ENCODE measurements at regions not wholly inside any gene's neighbourhood (a gene's known extent, or its start where the extent isn't known, plus 50 kb on each side); places are given as distances from the start of the nearest gene placed in this dataset.

DNA sequence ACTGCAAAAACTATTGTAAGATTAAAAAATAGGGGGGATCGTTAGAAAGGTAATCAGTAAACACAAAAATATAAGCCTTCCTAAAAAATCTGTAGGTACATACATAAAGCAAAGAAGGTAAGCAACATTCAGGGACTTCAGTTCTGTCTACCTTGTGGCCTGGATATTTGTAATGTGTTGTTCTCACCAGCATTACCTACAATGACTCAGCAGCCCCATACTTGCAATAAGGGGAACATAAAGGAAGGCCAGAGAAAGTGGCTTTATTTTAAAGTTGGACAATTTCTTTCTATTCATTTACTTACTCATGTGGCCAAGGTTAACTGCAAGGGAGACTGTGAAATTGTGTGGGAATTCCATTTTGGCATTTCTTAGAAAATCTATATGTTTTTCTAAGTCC lies 277.2 kb upstream of the PREP start:
- WGBS, 2 donors, result 43 to 54% methylated on average over 1 of the region's 1 CpG
- Histone ChIP-seq H3K36me3 (replicated peaks in 1 of 2; ENCODE audit: insufficient read depth in 1 of 2, low read depth in 2 of 2) (no peaks in the 10 kb centered on the region), H3K27me3 (no peaks in the 10 kb centered on the region), H3K9me3 (no peaks in the 10 kb centered on the region), H3K27ac (no peak overlapping the region), H3K4me3 (no peak overlapping the region), H3K4me1 (no peaks in the 10 kb centered on the region)
- intact Hi-C loops (cut with DNase I), result no loop called here
- no peak for ATAC-seq
- no peak for TF ChIP-seq CTCF (IDR thresholded peaks at IDR 0.05)
- TF ChIP-seq POLR2A (IDR thresholded peaks at IDR 0.05), result no peak
- DNase-seq, result no peak

- 63 to 76% methylated on average over 1 of the region's 1 CpG for WGBS, 2 donors
- no peak for TF ChIP-seq CTCF (IDR thresholded peaks at IDR 0.05)
- TF ChIP-seq POLR2A (IDR thresholded peaks at IDR 0.05), result no peak
- H3K27ac ChIP-seq, result no peak overlapping the region
- H3K36me3 ChIP-seq (replicated peaks in 1 of 2; ENCODE audit: insufficient read depth in 1 of 2, low read depth in 2 of 2), result no peaks in the 10 kb centered on the region
- intact Hi-C loops (cut with DNase I), result no loop called here
- H3K4me1 ChIP-seq, result no peaks in the 10 kb centered on the region
- H3K27me3 ChIP-seq, result no peaks in the 10 kb centered on the region
- H3K4me3 ChIP-seq, result no peak overlapping the region
- DNase-seq, result no peak
- ATAC-seq, result no peak
- no peaks in the 10 kb centered on the region for H3K9me3 ChIP-seq
Observed at GRCh38 chr6:105678516-105678915, 275.6 kb upstream of the PREP start.

GRCh38 chr6:105677671-105678475 lies 275.0 kb upstream of the PREP start:
- Histone ChIP-seq H3K4me1 (no peaks in the 10 kb centered on the region), H3K27ac (no peak overlapping the region), H3K4me3 (no peak overlapping the region), H3K27me3 (no peaks in the 10 kb centered on the region), H3K9me3 (no peaks in the 10 kb centered on the region), H3K36me3 (replicated peaks in 1 of 2; ENCODE audit: insufficient read depth in 1 of 2, low read depth in 2 of 2) (no peaks in the 10 kb centered on the region)
- DNase-seq (no peak), ATAC-seq (no peak)
- WGBS, 2 donors, result 71 to 83% methylated on average over 2 of the region's 2 CpGs
- intact Hi-C loops (cut with DNase I), result no loop called here
- TF ChIP-seq POLR2A (IDR thresholded peaks at IDR 0.05) (no peak), CTCF (IDR thresholded peaks at IDR 0.05) (no peak)

GRCh38 chr6:105676857-105677256 lies 274.0 kb upstream of the PREP start:
- Histone ChIP-seq H3K9me3 (no peaks in the 10 kb centered on the region), H3K27ac (no peak overlapping the region), H3K27me3 (no peaks in the 10 kb centered on the region), H3K4me3 (no peak overlapping the region), H3K36me3 (replicated peaks in 1 of 2; ENCODE audit: insufficient read depth in 1 of 2, low read depth in 2 of 2) (no peaks in the 10 kb centered on the region), H3K4me1 (no peaks in the 10 kb centered on the region)
- ATAC-seq (no peak), DNase-seq (no peak)
- intact Hi-C loops (cut with DNase I), result no loop called here
- WGBS, 2 donors, result 75 to 78% methylated on average over 3 of the region's 3 CpGs
- TF ChIP-seq POLR2A (IDR thresholded peaks at IDR 0.05), result no peak
- no peak for TF ChIP-seq CTCF (IDR thresholded peaks at IDR 0.05)

Measured in body of pancreas (tissue), 4 donors.